ENCODE measurements at regions not wholly inside any gene's neighbourhood (a gene's known extent, or its start where the extent isn't known, plus 50 kb on each side); places are given as distances from the start of the nearest gene placed in this dataset.
"Not testable (repeated sequence)": the region's sequence is repeated elsewhere in the genome, so short reads cannot be mapped to it uniquely, and the experiment has no call there.

GRCh38 chr6:9851006-9851405, 563.9 kb downstream of the TFAP2A start:
- no peak for DNase-seq (ENCODE audit: low read depth in 3 of 3, low spot score in 1 of 3)

- no peak for DNase-seq (ENCODE audit: low read depth in 3 of 3, low spot score in 1 of 3)
Measured at GRCh38 chr6:9848094-9848493, 566.8 kb downstream of the TFAP2A start.

GRCh38 chr6:9841886-9842725, 572.8 kb downstream of the TFAP2A start:
- no peak for DNase-seq (ENCODE audit: low read depth in 3 of 3, low spot score in 1 of 3)

- no peak for DNase-seq (ENCODE audit: low read depth in 3 of 3, low spot score in 1 of 3)
Measured at GRCh38 chr6:9834233-9834632, 580.6 kb downstream of the TFAP2A start.

- DNase-seq (ENCODE audit: low read depth in 3 of 3, low spot score in 1 of 3): no peak
Measured at GRCh38 chr6:9831783-9832182, 583.1 kb downstream of the TFAP2A start.

- no peak for DNase-seq (ENCODE audit: low read depth in 3 of 3, low spot score in 1 of 3)
Measured at GRCh38 chr6:9830808-9831207, 584.1 kb downstream of the TFAP2A start.

GRCh38 chr6:9825526-9825925, 589.3 kb downstream of the TFAP2A start:
- no peak for DNase-seq (ENCODE audit: low read depth in 3 of 3, low spot score in 1 of 3)

GRCh38 chr6:9810727-9811126, 604.1 kb downstream of the TFAP2A start:
- not testable (repeated sequence) for DNase-seq (ENCODE audit: low read depth in 3 of 3, low spot score in 1 of 3)

GRCh38 chr6:9810286-9810685, 604.6 kb downstream of the TFAP2A start:
- DNase-seq (ENCODE audit: low read depth in 3 of 3, low spot score in 1 of 3): no peak

GRCh38 chr6:9806195-9806594, 608.7 kb downstream of the TFAP2A start:
- DNase-seq (ENCODE audit: low read depth in 3 of 3, low spot score in 1 of 3): no peak

- DNase-seq (ENCODE audit: low read depth in 3 of 3, low spot score in 1 of 3): no peak
Measured at GRCh38 chr6:9801249-9801754, 613.6 kb downstream of the TFAP2A start.

GRCh38 chr6:9799582-9799981, 615.3 kb downstream of the TFAP2A start:
- DNase-seq (ENCODE audit: low read depth in 3 of 3, low spot score in 1 of 3): no peak

- no peak for DNase-seq (ENCODE audit: low read depth in 3 of 3, low spot score in 1 of 3)
Measured at GRCh38 chr6:9796827-9797226, 618.0 kb downstream of the TFAP2A start.

GRCh38 chr6:9795880-9796279, 619.0 kb downstream of the TFAP2A start:
- no peak for DNase-seq (ENCODE audit: low read depth in 3 of 3, low spot score in 1 of 3)

GRCh38 chr6:9789201-9789600, 625.7 kb downstream of the TFAP2A start:
- DNase-seq (ENCODE audit: low read depth in 3 of 3, low spot score in 1 of 3): no peak

GRCh38 chr6:9784786-9785185, 630.1 kb downstream of the TFAP2A start:
- DNase-seq (ENCODE audit: low read depth in 3 of 3, low spot score in 1 of 3): no peak

GRCh38 chr6:9783567-9783966, 631.3 kb downstream of the TFAP2A start:
- DNase-seq (ENCODE audit: low read depth in 3 of 3, low spot score in 1 of 3): no peak

- no peak for DNase-seq (ENCODE audit: low read depth in 3 of 3, low spot score in 1 of 3)
Measured at GRCh38 chr6:9766240-9766915, 648.5 kb downstream of the TFAP2A start.

GRCh38 chr6:9761220-9761619, 653.7 kb downstream of the TFAP2A start:
- no peak for DNase-seq (ENCODE audit: low read depth in 3 of 3, low spot score in 1 of 3)

- no peak for DNase-seq (ENCODE audit: low read depth in 3 of 3, low spot score in 1 of 3)
Measured at GRCh38 chr6:9754515-9754914, 660.4 kb downstream of the TFAP2A start.

GRCh38 chr6:9745966-9746365, 668.9 kb downstream of the TFAP2A start:
- DNase-seq (ENCODE audit: low read depth in 3 of 3, low spot score in 1 of 3): no peak

- DNase-seq (ENCODE audit: low read depth in 3 of 3, low spot score in 1 of 3): no peak
Measured at GRCh38 chr6:9745476-9745875, 669.4 kb downstream of the TFAP2A start.

Data from stimulated activated CD4-positive, alpha-beta T cell treated with anti-CD3 and anti-CD28 coated beads, TNF-alpha, amount 100 ng/mL, for 1 hour (primary cell).